ENCODE measurements at regions not wholly inside any gene's neighbourhood (a gene's known extent, or its start where the extent isn't known, plus 50 kb on each side); places are given as distances from the start of the nearest gene placed in this dataset.
A peak's percentile ranks its signal among the peaks of the same experiment; 100 is the strongest.
"Not testable (repeated sequence)": the region's sequence is repeated elsewhere in the genome, so short reads cannot be mapped to it uniquely, and the experiment has no call there.

DNA sequence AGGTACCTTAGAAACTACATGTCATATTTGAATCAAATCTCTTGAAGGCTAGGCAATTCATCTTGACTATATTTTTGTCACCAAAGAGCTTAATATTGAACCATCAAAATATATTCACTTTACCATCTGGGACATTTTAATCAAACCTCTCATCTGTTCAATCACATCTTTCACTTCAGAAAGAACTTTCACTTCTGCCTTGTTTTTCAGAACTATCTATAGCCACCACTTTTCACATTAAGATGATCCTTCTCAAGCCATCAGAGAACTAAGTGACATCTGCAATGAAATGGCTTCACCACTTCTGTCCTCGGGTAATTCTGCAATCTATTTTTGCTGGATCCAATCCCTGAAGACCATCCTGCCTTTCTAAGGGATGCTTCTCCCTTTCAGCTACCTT is 57.8 kb downstream of the OR2B2 start:
- DNase-seq = no peak

DNA sequence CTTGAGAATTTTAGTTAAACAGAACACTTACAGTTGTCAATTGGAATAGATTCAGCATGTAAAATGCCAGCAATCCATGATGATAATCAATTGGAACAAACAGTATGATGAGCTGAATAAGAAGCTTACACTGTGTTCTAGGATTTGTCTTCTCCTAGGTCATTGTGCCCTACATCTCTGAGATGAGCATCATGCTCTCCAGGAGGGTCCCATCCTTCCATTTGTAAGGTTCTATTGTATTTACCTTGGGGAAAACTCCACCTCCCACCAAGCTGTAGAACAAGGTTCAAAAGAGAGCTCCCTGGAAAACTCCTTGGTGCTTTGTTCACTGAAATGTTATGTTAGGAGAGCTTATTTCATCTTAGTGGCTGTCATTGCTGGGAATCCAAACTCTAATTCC is 60.8 kb downstream of the OR2B2 start:
- DNase-seq = no peak

DNA sequence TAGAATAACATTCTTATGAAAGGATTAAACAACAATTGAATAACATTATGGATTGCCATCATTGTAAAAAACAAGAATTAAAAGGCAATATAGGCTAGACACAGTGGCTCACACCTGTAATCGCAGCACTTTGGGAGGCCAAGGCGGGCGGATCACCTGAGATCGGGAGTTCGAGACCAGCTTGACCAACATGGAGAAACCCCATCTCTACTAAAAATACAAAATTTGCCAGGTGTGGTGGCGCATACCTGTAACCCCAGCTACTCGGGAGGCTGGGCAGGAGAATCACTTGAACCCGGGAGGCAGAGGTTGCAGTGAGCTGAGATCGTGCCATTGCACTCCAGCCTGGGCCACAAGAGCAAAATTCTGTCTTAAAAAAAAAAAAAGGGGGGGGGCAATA is 63.2 kb downstream of the OR2B2 start:
- not testable (repeated sequence) for DNase-seq

DNA sequence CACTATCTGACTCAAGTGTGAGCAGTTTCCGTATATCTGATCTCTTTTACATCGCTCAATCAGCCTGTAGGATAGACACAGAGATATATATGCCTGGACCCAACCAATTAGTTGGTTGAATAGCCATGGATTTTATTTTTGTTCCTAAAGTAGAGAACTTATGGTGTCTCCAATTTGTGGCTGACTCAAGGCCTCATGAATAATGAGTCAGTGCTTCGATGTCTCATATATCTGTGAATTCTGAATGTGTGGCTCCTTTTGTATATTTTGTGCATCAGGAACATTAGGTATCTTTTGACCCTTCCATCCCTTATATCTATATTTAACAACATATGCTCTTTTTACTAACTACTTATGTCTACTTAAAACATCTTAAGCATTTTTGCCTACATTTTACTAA is 64.5 kb downstream of the OR2B2 start:
- no peak for DNase-seq

DNA sequence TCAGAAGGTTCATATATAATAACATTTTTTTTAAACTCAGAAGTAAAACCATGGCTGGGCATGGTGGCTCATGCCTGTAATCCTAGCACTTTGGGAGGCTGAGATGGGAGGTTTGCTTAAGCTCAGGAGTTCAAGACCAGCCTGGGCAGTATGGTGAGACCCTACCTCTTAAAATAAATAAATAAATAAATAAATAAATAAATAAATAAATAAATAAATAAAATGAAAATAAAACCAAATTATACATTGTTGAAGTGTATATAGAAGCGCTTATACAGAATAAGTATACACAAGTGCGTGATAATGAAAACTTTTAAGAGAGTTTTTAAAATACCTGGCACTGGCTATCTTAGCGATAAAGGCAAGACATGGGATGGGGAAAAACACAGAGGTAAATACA is 71.6 kb downstream of the OR2B2 start:
- no peak for DNase-seq

DNA sequence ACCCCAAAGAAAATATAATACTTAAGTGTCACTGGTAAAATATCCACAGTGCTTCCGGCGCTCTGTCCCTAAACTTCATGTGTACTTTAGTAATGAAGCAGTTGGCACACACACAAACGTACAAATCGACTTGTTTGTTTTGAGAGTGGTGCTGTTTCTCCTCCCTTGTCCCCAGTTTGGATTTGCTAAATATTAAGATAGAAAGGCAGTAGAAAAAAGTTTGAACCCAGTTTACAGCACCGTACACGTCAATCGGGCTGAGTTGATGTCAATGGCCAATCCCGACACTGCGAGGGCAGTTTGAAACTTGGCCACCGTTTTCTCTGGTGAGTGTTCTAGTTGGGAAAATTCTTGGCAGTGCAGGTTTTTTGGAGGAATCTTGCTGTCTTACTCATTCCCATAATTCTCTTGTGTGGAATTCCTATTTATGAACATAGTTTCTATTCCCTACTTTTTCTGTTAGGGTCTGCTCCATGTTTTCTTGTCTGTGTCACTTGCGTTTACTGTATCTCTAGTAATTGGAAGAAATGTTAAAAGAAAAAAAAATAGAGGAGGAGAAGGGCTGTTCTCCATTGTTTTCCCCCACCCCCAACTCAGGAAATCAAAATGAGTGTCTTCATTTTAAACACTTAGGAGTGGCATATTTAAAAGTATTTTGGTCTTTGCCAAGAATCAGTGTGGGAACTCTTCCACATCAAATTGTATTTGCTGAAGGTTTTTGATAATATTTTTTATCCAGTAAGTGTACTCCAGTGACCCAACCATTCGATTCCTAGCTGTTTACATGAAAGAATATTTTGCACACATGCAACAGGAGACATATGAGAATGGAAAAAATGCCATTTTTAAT is 72.3 kb downstream of the OR2B2 start:
- peak; percentile 9 for DNase-seq

DNA sequence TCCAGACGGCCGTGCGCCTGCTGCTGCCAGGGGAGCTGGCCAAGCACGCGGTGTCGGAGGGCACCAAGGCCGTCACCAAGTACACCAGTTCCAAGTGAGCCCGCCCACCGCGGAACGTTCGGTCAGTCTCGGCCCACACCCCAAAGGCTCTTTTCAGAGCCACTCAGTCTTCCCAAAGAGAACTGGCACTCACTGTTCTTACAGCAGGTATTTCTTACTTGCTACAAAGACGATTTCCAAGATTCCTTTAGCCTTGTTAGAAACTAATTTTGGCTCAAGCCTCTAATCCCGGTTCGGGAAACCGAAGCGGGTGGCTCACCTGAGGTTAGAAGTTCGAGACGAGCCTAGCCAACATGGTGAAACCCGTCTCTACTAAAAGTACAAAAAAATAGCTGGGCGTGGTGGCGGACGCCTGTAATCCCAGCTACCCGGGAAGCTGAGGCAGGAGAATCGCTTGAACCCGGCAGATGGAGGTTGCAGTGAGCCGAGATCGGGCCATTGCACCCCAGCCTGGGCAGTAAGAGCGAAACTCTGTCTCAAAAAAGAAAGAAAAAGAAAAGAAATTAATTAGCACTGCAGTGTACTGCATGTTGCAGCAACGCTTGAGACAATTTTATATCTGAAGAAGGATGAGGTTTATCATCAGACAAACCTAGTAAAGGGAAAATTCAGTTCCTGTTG is 73.1 kb downstream of the OR2B2 start:
- no peak for DNase-seq

DNA sequence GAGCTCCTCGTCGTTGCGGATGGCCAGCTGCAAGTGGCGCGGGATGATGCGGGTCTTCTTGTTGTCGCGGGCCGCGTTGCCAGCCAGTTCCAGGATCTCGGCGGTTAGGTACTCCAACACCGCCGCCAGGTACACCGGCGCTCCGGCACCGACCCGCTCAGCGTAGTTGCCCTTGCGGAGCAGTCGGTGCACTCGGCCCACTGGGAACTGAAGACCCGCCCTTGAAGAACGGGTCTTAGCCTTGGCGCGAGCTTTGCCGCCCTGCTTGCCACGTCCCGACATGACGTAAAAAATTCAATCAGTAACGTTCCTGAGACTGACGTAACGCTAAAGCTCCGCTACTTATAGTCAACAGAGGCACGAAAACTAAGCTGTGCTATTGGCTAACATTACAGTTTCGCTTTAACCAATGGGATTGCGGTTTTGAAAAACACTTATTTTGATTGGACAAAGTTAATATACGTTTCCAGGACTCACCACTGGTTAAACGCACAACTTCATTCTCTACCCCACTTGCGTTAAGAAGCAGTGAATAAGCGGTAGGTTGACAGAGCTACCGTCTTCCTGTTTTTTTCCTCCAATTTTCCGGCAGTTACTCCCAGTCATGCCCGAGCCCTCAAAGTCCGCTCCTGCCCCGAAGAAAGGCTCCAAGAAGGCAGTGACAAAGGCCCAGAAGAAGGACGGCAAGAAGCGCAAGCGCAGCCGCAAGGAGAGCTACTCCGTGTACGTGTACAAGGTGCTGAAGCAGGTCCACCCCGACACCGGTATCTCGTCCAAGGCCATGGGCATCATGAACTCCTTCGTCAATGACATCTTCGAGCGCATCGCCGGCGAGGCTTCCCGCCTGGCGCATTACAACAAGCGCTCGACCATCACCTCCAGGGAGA is 73.9 kb downstream of the OR2B2 start:
- DNase-seq = peak; percentile 75

DNA sequence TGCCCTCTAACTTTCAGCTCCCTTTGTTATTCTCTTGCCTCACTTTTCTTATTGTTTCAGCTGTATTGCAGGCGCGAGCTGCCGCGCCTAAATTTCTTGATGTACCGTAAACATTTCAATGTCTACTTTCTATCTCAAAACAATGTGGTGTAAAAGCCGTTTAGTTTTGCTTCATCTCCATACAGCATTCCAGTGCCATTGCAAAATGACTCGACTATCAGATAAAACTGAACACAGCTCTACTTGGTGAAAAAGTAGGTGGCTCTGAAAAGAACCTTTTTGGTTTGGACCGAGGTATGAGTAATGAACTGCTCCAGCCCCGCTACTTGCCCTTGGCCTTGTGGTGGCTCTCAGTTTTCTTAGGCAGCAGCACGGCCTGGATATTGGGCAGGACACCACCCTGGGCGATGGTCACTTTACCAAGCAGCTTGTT is 74.6 kb downstream of the OR2B2 start:
- DNase-seq = no peak

DNA sequence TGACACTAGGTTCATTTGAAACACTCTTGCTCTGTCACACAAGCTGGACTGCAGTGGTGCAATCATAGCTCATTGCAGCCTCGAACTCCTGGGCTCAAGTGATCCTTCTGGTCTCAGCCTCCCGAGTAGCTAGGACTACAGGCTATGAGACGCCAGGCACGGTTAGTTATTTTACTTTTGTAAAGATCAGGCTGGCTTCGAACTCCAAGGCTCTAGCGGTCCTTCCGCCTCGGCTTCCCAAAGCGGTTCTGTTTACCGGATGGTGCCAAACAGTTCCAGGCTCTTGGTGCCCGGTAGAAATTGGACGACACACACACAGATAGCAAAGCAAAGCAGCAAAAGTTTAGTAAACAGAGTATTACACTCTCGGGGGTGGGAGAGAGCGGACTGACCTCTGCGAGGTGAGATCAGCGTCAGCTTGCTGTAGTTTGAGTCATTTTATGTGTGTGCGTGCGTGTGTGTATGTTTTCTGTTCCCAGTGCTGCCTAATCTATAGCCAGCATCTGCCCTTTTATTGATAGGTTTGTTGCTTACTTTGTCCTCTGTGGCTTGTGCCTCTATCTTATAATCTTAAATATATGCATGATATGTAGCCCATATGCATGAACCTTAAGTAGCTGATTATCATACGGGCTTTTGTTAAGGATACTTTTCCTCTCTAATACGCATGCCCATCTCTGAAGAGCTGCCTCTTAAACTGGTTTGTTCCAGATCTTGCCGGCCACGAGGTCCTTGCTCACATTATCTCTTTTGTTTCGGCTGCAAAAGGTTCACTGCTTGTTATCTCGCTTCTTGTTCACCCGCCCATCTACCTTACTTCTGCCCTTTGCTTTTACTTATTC is 75.2 kb downstream of the OR2B2 start:
- DNase-seq = peak; percentile 65

DNA sequence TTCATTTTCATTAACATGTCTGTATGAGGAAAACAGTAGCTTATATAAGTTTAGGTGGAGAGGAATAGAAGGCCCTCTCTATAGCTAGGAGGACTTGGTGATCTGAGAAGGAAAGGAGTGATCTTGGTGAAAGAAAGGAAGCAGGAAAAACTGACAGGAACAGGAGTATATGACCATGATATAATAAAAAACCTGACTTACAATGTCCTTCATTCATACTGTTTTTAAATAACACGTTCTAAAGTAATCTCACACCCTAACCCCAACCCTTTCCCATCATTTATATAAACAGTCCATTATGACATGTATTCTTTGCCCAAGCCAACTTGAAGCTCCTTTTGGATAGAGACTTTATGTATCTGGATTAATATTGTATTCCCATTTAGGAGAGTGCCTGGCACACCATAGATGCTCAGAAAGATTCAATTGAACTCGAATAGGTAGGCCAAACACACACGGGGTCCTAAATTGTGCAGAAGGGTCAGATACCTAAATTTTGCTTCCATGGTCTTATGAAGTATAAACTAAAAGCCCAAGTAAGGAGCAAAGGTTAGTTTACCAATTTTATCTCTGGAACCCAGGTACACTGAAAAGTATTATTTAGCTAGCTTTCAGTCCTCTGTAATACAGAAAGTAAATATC is 75.9 kb downstream of the OR2B2 start:
- DNase-seq = no peak

DNA sequence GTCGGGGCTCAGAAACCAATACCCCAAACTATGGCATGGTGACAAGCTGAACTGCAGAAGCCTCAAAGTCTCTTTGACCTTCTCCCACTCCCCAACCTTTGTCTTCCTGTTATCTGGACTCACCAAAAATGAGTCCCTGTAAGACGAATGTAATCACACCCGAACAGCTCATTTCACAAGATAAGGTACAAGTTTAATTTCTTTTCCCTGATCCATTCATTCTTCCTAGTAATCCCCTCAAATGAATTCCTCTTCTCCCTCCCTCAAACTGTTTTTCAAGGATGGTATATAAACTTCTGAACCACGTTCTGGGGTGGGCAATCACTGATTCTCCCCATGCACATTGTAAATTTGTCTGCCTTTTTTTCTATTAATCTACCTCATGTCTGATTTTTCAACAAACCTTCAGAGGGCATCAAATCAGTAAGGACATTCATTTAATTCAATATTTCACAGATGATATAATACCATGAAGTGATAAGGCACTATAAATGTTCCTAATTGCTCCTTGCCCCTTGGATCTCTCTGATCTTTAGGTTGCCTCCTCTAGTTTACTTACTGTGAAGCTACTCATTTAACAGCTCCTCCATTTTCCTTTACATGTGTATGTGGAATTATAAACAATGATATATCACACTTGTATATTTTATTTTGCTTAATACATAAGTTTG is 77.2 kb downstream of the OR2B2 start:
- no peak for DNase-seq

DNA sequence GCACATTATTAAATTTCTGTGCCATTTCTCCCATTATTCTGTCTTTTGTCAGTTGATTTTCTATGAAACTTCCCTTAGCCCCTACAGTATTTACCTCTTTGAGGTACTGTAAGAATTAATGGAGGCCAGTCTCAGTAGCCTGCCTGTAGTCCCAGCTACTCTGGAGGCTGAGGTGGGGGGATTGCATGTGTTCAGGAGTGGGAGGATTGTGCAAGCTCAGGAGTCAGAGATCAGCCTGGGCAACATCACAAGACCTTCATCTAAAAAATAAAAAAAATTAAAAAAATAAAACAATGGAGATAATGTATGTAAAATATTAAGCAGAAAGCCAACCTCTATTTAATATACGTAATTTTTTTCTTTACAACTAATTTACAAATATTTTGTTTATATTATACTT is 77.8 kb downstream of the OR2B2 start:
- no peak for DNase-seq

DNA sequence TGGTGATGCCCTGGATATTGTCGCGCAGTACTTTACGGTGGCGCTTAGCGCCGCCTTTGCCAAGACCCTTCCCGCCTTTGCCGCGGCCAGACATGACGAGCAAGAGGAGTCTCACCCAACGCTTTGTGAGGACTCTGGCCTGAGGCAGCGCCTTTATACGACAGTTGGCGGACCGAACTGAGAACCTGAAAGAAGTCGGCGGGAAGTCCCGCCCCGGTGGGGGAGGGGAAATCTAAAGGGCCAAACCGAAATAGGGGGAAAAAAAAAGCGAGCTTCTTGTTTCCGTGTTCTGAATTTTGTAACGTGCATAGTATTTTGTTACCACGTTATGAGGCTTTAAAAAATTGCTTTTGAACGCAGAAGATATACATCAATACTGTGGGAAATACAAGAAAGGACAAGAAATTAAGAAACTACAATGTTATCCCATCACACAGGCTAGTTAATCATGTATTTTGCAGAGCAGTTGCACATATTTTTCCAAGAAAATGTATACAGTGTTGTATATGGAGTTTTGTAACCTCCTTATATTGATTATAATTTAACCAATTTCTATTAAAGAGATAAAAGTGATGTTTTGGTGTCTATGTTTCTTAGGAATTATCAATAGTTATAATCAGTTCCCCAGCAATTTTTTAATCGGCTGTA is 80.6 kb downstream of the OR2B2 start:
- DNase-seq = peak; percentile 54

DNA sequence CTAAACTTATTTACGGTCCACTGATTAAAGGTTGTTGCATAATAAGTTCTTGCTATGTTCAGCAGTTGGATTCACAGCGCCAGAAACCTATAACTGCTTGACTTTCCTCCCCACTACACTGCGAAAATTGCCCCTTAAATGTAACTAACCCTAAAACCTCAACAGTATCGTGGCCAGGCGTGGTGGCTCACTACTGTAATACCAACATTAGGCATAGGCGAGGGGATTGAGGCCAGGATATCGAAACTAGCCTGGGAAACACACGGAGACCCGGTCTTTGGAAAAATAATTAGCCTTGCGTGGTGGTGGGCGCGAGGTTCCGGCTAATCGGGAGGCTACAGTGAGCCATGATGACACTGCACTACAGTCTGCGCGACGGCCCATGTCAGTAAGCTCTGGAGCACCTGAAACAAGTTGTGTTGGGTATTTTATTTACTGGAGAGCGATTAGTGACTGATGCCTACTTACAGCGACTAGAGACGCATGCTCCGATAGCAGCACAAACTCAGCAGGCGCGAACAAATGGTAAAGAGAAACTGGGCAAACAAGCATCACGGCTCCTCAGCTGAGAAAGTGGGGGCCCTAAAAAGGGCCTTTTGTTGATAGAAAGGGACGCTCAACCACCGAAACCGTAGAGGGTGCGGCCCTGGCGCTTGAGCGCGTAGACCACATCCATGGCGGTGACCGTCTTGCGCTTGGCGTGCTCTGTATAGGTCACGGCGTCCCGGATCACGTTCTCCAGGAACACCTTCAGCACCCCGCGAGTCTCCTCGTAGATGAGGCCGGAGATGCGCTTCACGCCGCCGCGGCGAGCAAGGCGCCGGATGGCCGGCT is 81.4 kb downstream of the OR2B2 start:
- peak; percentile 47 for DNase-seq

DNA sequence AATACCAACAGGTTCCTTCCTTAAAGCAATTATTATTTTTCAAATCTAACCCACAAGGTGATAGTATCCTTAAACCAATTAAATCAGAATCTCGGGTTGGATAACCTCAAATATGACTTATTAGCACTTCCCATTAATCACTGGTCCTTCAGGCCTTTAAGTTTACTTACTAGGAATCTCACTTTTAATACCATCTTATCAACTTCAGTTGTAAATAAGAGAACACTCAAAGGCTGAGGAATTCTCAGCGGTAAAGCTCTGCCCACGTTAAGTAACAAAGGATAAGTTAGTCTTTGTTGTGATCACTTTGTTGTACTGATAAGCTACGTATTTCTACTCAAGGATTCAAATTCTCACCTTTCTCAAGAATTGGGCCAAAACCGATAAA is 82.0 kb downstream of the OR2B2 start:
- DNase-seq = no peak

DNA sequence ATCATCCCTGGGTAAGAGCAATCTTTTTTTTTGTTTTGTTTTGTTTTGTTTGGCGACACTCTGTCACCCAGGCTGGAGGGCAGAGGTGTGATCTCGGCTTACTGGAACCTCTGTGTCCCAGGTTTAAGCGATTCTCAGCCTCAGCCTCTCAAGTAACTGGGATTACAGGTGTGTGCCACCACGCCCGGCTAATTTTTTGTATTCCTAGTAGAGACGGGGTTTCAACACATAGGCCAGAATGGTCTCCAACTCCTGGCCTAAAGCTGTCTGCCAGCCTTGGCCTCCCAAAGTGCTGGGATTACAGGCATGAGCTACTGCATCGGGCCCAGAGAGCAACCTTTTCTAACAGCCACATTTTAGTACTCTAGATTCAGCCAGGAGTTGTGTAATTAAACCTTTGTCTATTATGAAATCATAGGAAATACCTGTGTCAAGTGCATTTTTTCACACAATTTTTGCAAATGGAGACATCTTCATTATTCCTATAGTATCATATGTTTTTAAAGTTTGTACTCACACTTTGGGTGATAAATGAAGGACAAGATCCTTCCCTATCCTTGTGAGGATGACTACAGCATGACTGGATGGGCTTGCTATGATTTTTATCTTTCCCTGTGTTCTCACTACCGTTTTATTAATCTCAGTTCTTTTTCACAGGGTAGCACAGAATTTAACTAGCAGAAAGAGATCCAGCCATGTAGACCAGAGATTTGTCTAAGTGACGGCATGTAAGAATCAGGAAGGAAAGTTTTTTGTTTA is 82.6 kb downstream of the OR2B2 start:
- DNase-seq = no peak

DNA sequence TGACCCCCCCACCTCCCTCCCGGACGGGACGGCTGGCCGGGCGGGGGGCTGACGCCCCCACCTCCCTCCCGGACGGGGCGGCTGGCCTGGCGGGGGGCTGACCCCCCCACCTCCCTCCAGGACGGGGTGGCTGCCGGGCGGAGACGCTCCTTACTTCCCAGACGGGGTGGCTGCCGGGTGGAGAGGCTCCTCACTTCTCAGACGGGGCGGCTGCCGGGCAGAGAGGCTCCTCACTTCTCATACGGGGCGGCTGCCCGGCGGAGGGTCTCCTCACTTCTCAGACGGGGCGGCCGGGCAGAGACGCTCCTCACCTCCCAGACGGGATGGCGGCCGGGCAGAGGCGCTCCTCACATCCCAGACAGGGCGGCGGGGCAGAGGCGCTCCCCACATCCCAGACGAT is 84.7 kb downstream of the OR2B2 start:
- not testable (repeated sequence) for DNase-seq

DNA sequence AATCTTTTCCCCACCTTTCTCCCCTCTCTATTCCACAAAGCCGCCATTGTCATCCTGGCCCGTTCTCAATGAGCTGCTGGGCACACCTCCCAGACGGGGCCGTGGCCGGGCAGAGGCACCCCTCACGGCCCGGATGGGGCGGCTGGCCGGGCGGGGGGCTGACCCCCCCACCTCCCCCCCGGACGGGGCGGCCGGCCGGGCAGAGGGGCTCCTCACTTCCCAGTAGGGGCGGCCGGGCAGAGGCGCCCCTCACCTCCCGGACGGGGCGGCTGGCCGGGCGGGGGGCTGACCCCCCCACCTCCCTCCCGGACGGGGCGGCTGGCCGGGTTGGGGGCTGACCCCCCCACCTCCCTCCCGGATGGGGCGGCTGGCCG is 85.6 kb downstream of the OR2B2 start:
- DNase-seq = not testable (repeated sequence)
